COR-L47 (cell line): ENCODE measurements at regions not wholly inside any gene's neighbourhood (a gene's known extent, or its start where the extent isn't known, plus 50 kb on each side); places are given as distances from the start of the nearest gene placed in this dataset.
A peak's percentile ranks its signal among the peaks of the same experiment; 100 is the strongest.

Experiments used
- DNase-seq: peaks from one replicate; lab custom pipeline; 2025; lab: John Stamatoyannopoulos, UW

DNA sequence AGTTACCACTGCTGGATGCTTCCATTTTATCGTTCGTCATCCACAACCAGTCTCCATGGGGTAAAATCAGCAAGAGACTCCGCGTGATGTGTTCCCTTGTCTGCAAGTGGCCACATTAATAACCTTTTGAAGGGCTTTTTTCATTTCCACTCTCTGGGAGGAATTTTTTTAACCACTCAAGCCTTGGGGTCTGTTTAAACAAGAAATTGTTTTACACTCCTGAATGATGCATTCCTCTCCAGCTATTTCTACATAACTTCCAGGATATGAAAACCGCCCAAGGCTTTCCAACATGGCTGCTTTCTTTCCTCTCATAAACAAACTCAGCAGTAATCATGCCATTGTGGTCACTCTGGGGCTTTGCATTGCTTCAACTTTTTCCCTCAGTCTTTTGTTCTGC, 217.2 kb upstream of the DAPK1 start:
- DNase-seq: no peak

DNA sequence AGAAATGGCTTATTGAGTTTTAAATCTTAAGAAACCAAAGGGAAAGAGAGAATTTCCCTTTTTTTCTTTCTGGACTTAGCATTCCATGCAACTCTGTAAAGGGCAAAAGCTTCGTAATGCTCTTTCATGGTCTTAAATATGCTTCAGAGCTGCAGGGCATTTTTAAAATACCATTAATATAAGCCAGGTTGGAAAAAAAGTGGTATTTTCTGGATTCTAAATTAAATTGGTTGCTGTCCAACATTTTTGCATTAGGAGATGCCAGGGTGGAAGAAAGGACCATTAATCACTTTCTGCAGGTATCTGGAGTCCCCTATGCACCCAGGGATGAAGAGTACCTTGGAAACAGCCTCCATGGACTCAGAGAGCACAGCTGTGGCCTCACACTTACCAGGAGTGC, 215.1 kb upstream of the DAPK1 start:
- DNase-seq: no peak

DNA sequence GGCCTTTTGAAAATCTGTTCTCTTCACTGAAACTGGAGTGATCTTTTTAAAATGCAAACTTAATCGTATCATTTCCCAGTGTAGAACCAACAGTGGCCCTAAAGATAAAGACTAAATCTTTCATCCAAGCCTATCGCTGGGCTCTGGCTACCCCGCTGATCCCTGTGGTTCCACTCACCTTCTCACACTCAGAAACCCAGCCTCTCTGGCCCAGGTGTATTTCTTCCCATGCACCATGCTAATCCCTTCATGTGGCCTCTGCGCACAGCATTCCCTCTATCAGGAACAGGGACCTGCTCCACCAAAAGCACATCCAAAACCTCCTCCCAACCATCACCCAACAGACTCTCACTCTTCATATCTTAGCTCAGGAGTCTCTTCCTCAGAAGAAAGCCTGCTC, 214.1 kb upstream of the DAPK1 start:
- no peak for DNase-seq

DNA sequence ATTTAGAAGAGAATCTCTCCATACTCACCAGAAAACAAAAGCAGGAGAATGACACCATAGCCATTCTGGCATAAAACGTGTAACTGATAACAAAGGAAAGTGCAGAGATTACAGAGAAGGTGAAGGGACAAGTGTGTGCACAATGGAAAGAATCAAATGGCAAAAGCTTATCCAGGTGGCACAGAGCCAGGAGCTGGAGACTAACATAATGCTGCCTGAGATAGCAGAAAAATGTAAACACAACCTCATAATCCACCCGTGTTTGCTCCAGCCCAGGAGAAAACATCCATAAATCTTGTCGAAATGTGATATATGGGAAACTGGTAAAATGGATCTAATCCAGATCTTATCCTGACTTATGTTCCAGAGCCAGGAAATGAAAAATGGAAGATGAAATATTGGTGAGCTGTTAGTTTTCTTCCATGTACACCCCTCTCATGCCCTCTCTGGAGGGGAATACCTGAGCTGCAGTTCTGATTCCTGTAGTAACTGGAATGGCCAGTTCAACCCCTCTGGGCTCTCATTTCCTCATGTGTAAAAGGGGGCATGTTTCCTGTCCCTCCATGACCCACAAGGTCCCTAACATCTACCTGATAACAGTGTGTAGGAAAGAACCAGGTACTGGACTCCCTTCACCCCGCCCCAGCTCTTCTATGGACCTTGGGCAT, 212.3 kb upstream of the DAPK1 start:
- no peak for DNase-seq

DNA sequence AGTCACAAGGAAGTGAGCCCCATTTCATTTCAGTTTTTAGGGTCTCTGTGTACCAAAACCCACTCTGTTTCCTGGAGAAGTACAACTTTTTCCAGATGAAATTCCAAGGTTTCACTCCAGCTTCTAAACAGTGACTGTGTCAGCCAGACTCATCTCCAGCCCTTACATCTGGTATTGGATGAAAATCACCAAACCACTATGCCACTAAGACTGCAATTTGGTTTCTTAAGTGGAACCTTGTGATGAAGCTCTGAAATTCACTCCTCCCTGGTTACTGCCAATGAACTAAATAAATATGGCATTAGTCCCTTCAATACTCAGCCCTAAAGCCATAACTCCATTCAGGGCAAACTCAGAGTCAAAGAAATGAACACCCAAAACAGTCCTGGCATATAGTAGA, 211.2 kb upstream of the DAPK1 start:
- no peak for DNase-seq

DNA sequence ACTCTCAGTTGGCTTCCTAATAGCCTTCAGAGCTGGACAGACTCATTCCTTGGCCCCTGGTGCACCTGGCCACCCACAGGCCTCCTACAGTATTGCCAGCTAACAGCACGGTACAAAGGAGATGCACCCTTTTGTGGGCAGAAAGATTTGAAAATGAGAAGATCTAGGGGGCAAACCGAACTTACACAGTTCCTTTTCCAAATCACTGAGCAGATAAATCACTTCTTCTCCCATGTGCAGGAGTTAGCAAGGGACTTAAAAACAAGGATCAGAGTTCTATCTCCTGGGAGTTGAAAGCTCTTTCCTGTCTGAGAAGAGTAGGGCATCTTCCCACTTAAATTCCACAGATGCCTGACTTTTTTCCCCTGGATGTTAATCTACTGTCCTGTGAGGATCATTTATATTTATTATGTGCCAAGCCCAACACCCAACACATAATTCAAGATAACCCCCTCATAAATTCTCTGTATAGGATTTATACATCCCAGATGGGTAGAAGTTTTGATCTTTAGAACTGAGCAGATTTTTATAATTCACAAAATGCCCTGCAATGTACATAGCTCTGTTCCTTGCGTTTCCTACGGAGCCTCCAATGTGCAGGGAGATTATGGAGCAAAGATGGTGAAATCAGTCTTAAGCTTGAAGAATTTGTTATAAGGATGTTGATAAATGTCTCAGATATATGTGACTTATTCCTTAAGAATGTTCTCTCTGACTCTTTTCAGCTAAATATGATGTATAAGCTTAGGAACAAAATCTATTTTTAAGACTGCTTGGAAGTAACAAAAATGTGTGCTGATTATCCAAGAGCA, 207.2 kb upstream of the DAPK1 start:
- no peak for DNase-seq

DNA sequence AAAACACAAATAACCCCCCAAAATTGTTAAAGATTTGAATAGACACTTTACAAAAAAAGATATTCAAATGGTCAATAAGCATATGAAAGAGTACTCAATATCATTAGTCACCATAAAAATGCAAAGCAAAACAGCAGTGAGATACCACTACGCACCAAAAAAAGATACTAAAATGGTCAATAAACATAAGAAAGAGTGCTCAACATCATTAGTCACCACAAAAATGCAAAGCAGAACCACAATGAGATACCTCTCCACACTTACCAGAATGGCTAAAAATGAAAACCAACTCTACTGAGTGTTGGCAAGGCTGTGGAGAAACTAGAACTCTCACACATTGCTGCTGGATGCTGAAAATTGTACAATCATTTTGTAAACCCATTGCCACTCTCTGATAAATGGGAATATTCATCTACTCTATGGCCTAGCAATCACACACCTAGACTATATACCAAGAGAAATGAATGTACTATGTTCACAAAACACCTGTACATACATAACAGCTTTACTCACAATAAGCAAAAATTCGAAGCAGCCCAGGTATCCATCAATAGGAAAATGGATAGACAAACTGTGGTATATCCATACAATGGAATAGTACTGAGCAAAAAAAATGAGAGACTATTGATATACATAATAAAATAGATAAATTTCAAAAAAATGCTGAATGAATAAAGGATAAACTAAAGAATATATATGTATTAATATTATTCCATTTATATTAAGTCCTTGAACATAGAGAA, 205.0 kb upstream of the DAPK1 start:
- DNase-seq: no peak

DNA sequence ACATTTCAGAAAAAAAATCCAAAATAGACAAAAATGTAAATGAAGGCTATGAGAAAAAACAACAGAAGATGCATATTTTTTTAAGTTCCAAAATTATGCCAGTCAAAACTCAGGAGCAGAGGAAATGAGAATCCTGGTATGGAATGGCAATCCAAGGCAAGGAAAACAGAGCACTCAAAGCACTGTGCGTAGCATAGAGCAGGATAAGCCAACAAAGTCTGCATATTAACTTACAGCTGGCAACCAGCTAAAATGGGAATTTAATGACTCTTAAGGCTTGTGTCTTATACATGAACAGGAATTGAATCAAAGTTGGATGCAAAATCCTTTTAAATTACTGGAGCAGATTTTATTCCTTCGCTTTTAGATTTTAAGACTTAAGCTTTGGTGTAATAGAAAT, 203.5 kb upstream of the DAPK1 start:
- DNase-seq: no peak

DNA sequence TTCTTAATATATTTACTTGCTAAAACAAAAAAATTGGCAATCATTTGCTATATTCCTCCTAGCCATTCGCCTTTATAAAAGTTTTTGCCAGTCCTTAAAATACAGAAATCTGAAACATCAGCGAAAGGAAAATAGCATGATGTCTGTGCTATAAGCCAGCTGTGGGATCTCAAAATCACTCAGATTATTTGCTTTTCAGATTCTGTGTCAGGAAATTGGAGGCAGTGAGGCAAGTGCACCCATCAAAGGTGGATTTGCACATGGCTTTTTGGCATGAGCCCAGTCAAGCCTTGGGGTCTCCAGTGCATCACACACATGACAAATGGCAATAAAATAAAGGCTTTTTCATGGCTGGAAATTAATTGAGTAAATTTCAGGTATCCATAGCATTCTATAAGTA, 196.8 kb upstream of the DAPK1 start:
- DNase-seq: no peak

DNA sequence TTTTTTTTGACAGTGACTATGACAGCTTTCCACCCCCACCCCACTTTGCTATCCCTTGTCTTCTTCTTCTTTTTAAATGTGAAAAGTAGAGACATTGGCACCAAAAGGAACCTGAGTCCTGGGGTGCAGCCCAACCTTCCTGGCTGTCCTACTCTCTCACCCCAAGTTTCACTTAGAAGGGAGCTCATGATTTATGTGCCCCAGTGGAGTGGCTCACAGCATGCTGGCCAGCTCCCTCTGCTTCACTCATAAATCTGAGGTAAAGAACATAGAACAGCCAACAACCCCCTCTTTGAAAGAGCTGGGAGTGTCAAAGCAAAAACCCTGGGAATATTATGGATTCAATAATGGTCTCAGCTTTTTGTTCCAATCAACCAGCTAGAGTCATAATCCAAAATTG, 196.3 kb upstream of the DAPK1 start:
- no peak for DNase-seq

DNA sequence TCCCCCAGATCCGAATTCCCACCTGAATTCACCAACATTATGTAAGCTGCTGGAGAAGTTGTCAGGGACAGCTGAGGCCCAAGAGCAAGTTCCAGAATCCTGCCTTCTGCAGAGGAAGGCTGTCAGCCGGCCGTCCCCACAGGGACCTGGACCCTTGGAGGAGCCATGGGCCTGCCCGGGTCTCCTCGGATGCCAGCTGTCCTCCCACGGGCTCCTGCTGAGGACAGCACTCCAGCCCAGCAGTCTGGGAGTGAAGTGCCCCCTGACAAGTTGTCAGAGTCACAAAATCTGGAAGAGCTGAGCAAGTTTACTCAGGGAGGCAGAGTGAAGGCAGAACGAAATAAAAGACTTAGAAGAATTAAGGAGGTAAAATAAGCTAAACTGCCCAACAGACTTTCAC, 192.5 kb upstream of the DAPK1 start:
- DNase-seq: no peak

DNA sequence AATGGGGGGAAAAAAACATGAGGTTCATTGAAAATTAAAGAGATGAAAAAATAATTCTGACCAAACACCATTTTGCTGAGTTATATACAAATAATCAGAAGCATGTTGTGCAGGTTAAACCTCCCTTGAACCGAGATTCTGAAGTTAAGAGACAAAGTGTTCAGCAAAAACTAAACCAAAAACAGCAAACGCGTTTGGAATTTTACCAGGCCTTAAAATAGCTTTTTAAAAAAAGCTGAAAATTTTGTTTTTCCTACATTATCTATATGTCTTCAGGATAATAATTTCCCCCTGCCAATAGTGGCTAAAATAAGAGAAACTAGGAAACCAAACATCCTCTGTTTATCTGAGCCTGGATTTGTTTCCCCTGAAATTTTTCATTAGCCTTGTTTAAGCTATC, 191.7 kb upstream of the DAPK1 start:
- no peak for DNase-seq

DNA sequence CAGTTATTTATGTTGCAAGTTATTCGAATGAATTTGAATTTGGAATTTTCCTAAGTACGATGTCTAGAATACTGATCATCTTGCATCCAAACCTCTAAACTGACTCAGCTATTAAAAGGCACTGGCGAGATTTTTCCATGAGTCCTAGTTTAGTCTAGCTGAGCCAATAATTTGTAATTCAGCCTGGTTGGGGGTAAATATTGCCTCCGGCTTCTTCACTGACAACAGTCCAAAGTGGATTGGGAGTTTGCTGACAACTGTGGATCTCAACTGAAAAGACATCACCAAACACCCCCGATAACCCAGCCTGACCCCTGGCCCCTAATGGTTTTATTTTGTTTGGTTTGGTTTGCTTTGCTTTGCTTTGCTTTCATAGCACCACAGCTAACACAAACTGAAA, 189.8 kb upstream of the DAPK1 start:
- DNase-seq: no peak

DNA sequence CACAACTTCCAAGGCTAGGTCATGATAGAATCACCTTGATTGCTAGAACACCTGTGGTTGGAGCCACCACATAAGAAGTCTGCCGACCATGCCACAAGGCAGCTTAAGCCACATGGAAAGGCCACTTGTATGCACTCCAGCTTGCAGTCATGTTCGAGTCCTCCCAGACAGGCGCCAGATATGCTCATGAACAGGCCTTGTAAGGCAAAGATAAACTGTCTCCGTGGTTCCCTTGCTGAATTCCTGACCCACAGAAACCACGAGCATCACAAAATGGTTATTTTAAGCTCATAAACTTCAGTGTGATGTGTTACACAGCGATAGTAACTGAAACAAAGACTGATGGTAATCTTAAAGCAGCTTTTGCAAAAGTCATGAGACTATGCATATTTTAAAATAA, 188.4 kb upstream of the DAPK1 start:
- no peak for DNase-seq

DNA sequence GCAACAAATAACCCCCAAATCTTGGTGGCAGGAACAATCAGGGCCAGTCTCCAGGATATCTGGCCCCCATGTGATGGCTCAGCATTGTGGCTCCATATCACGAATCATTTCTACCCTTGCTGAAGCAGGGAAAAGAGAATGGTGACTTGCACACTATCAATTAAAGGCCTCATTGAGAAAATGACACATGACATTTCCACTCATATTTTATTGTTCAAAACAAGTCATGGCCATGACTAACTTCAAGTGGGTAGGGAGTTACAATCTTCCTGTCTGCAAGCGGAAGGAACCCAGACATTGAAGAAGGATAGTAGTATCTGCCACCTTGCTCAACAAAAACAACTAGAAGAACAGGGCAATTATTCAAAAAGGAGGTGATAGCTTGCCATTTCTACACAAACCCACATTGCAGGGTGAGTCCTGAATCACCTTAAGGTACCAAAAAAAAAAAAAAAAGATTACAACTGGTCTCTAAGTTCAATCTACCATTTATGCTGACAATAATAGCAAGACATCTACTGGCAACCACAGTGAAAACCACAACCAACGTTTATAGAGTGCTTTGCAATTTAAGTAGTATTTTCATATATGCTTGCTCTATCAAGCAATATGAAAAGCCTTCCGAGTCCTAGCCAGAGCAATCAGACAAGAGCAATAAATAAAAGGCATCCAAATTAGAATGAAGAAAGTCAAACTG, 186.7 kb upstream of the DAPK1 start:
- DNase-seq: no peak

DNA sequence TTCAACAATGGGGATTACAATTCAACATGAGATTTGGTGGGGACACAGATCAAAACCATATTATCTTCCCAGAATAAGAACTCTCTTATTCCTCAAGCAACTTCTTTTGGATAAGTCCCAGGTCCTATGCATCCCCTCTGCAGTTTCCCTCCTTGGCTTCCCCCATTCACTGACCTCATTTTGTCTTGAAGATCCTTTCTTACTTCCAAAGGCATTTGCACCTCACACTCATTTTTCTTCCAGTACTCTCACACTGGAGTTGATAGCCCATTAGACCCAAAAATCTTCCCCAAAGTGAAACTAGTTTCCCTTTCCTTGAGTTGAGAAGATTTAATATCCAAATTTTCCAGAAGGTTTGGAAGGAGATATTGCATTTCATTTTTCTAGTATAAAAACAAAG, 178.0 kb upstream of the DAPK1 start:
- no peak for DNase-seq

DNA sequence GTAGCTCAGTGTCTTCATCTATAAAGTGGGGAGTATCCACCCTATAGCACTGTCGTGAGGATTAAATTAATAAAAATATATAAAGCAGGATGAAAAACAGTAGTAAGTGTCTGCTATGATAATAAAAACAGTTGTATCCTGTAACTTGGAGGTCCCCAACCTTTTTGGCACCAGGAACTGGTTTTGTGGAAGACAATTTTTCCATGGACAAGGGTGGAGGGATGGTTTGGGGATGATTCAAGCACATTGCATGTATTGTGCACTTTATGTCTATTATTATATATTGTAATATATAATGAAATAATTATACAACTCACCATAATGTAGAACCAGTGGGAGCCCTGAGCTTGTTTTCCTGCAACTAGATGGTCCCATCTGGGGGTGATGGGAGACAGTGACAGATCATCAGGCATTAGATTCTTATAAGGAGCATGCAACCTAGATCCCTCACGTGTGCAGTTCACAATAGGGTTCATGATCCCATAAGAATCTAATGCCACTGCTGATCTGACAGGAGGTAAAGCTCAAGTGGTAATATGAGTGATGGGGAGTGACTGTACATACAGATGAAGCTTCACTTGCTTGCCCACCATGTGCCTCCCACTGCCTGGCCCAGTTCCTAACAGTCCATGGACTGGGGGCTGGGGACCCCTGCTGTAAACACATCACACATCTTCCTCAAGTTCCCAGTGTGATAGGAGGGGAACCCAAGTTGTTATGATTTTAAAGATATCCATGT, 177.4 kb upstream of the DAPK1 start:
- no peak for DNase-seq

DNA sequence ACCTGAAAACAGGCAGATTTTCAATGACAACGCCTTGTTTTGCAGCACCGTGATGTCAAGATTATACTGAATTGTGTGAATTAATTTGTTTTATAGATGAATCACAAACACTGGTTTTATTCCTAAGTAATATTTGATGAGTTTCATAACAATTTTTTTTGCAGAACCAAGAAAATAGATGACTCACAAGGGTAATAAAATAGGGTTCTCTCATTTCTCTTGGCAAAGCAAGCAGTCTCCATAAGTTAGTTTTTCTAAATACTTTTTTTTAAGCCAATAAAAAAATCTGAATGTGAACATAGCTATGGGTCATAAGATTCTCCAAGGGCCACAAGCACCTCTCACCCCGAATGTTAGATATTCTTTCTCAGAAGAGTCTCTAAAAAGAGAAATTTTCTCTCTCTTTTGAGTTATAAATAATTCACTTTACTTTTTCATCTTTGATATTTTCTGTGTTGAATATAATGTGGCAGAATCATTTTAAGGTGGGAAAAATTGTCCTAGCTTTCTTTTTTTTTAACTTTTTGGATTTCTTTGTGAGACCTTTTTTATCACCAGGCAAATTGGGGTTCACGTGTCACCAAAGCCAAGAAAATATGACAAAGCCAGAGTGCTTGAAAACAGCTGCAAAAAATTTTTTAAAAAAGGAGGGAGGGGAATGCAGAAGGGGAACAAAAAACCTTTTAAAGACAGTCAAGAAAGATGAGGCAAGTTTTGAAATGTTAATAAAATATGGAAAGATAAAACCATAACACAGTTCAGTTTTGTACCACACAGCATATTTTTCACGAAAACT, 174.6 kb upstream of the DAPK1 start:
- DNase-seq: no peak

DNA sequence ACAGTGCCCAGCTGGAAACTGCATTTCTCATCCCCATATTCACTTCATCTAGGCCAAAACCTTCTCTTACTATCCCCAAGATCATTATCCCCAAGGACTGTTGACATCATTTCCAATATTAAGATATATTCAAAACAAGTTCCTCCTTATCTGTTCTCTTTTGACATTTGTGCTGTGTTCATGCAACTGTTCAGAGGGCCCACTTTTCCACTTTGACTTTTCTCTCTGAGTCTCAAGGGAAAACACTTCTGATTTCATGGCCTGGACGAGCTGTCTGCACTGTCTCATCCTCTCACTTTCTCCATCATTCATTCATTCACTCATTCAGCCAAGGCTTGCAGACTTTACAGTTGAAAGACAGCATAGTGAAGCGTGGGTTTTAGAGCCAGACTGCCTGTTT, 173.7 kb upstream of the DAPK1 start:
- no peak for DNase-seq

DNA sequence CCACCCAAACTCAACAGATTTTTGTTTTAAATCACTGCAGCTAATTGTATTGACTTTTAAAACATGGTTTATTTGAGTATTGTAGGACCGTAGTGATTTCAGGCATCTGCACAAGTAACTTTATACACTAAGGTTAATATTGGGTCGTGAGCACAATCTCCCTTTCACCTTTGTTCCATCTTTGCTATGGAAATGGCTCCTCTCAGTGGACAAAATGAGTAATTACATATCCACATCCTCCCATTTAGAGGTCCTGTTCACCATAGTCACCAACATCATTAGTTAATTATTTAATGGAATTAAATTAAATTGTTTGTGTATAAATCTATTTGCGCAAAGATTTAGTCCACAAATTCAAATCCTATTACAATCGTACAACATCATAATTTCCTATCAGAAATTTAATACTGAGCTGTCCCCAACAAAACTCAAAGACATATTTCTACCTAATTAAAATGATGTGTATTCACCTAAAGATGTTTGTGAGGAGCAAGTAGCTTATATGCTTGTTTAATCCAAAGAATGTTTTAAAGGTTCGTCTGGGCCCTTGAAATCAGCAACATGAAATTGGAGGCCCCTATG, 173.0 kb upstream of the DAPK1 start:
- DNase-seq: peak; percentile 4
